H1 (cell line): ENCODE measurements at regions not wholly inside any gene's neighbourhood (a gene's known extent, or its start where the extent isn't known, plus 50 kb on each side); places are given as distances from the start of the nearest gene placed in this dataset.

ENCODE experiments used
- CTCF ChIA-PET: fragments of 300-600 bp; sonication (Branson Sonifier 250); formaldehyde crosslinking; loops from one replicate; lab custom pipeline; 2021; ENCODE audit not compliant: partially characterized antibody; lab: Charles Lee
- POLR2A ChIA-PET: fragments of 300-600 bp; sonication (Branson Sonifier 250); formaldehyde crosslinking; loops from one replicate; lab custom pipeline; 2021; ENCODE audit warnings: inconsistent platforms; ENCODE audit not compliant: partially characterized antibody; lab: Charles Lee
- DNase-seq, 2 experiments: peaks; one replicate each; pipeline versions ENCODE4 v3.0.0 to v3.0.0-alpha.2; 2010 to 2022; ENCODE audit warnings: low spot score in 2 of 2, low read depth in 1 of 2, mixed read lengths in 1 of 2
- FAIRE-seq: peaks from 2 replicates; lab custom pipeline; 2011; peaks lifted over from hg19 to GRCh38; lab: Jason Lieb, UNC
- H2AFZ ChIP-seq: 2 replicates; pipeline ENCODE4 v1.8.1; 2012; ENCODE audit warnings: low read length, inconsistent platforms
- H2AK5ac ChIP-seq: 2 replicates; pipeline ENCODE4 v1.6.1; 2013; ENCODE audit warnings: low read depth, low read length
- H2BK120ac ChIP-seq: replicated peaks from 2 replicates; pipeline ENCODE3; 2013; ENCODE audit warnings: low read depth, low read length, inconsistent platforms
- H2BK12ac ChIP-seq: 2 replicates; pipeline ENCODE4 v1.6.1; 2013; ENCODE audit warnings: low read depth, low read length
- H2BK15ac ChIP-seq: 2 replicates; pipeline ENCODE4 v1.6.1; 2013; ENCODE audit warnings: low read length
- H2BK20ac ChIP-seq: 2 replicates; pipeline ENCODE4 v1.6.1; 2013; ENCODE audit warnings: low read length
- H2BK5ac ChIP-seq: 2 replicates; pipeline ENCODE4 v1.6.1; 2013; ENCODE audit warnings: low read depth, low read length
- H3K14ac ChIP-seq: 2 replicates; pipeline ENCODE4 v1.6.1; 2013; ENCODE audit warnings: inconsistent platforms; ENCODE audit not compliant: insufficient read length
- H3K18ac ChIP-seq: 2 replicates; pipeline ENCODE4 v1.6.1; 2013; ENCODE audit warnings: low read length; ENCODE audit errors: extremely low read depth
- H3K23ac ChIP-seq: 2 replicates; pipeline ENCODE4 v1.6.1; 2013; ENCODE audit warnings: inconsistent platforms; ENCODE audit not compliant: insufficient read length
- H3K23me2 ChIP-seq: 2 replicates; pipeline ENCODE4 v1.6.1; 2013; ENCODE audit warnings: low read depth, low read length
- H3K27ac ChIP-seq: 2 replicates; pipeline ENCODE4 v1.6.1; 2011; ENCODE audit warnings: low read depth, low read length, inconsistent platforms
- H3K27me3 ChIP-seq, 4 experiments: replicated peaks in 1 of 4; 1 replicate in 1 of 4; 2 replicates in 3 of 4; pipeline versions ENCODE4 v1.6.1 to v1.8.1; 2011 to 2013; ENCODE audit warnings: low read length in 3 of 4, mild to moderate bottlenecking in 3 of 4, inconsistent platforms in 2 of 4, mixed read lengths in 2 of 4, moderate library complexity in 1 of 4; ENCODE audit not compliant: control insufficient read depth in 3 of 4, insufficient read depth in 3 of 4; ENCODE audit errors: extremely low read depth in 1 of 4
- H3K36me3 ChIP-seq, 4 experiments: 2 replicates each; pipeline versions ENCODE4 v1.6.1 to v1.8.1; 2011 to 2013; ENCODE audit warnings: mild to moderate bottlenecking in 4 of 4, low read length in 3 of 4, moderate library complexity in 2 of 4, control low read depth in 1 of 4, inconsistent platforms in 1 of 4; ENCODE audit not compliant: insufficient read depth in 4 of 4, control insufficient read depth in 2 of 4
- H3K4ac ChIP-seq: replicated peaks from 2 replicates; pipeline ENCODE3; 2013; ENCODE audit warnings: low read length, low read depth, mixed read lengths, inconsistent platforms; ENCODE audit not compliant: insufficient read length
- H3K4me1 ChIP-seq, 4 experiments: replicated peaks in 1 of 4; 1 replicate in 1 of 4; 2 replicates in 3 of 4; pipeline versions ENCODE4 v1.6.1 to v1.8.1; 2011 to 2013; ENCODE audit warnings: low read length in 3 of 4, inconsistent platforms in 2 of 4, mixed read lengths in 1 of 4; ENCODE audit not compliant: insufficient read depth in 4 of 4, control insufficient read depth in 3 of 4
- H3K4me2 ChIP-seq, 2 experiments: 2 replicates each; pipeline versions ENCODE4 v1.6.1 to v1.8.1; 2011 to 2013; ENCODE audit warnings: low read depth in 2 of 2, low read length in 2 of 2, control low read depth in 1 of 2, inconsistent platforms in 1 of 2, mild to moderate bottlenecking in 1 of 2; ENCODE audit not compliant: insufficient read depth in 1 of 2
- H3K4me3 ChIP-seq, 4 experiments: fragments of 200-600, 300-600 bp in 1 of 4; sonication (generic), shearing (Covaris generic), sonication (Bioruptor Twin) in 1 of 4; 2 replicates each; pipeline versions ENCODE4 v1.5.1 to v1.8.1; 2011 to 2016; ENCODE audit warnings: low read length in 4 of 4, low read depth in 3 of 4, control low read depth in 2 of 4, inconsistent platforms in 2 of 4, mild to moderate bottlenecking in 2 of 4, mixed read lengths in 1 of 4, moderate library complexity in 1 of 4; ENCODE audit not compliant: insufficient read depth in 2 of 4; ENCODE audit errors: extremely low read depth in 1 of 4
- H3K56ac ChIP-seq: replicated peaks from 2 replicates; pipeline ENCODE3; 2013; ENCODE audit warnings: low read depth, mild to moderate bottlenecking, mixed read lengths, low read length, inconsistent platforms; ENCODE audit not compliant: insufficient read length
- H3K79me1 ChIP-seq: 2 replicates; pipeline ENCODE4 v1.6.1; 2013; ENCODE audit warnings: low read depth, low read length, control low read depth
- H3K79me2 ChIP-seq, 2 experiments: 2 replicates each; pipeline versions ENCODE4 v1.6.1 to v1.8.1; 2012 to 2013; ENCODE audit warnings: low read length in 2 of 2, mild to moderate bottlenecking in 2 of 2, inconsistent platforms in 1 of 2; ENCODE audit not compliant: insufficient read depth in 2 of 2, control insufficient read depth in 1 of 2
- H3K9ac ChIP-seq, 4 experiments: replicated peaks in 1 of 4; 1 replicate in 1 of 4; 2 replicates in 3 of 4; pipeline versions ENCODE4 v1.6.1 to v1.8.1; 2011 to 2013; ENCODE audit warnings: low read depth in 3 of 4, low read length in 3 of 4, control low read depth in 2 of 4, mild to moderate bottlenecking in 2 of 4, moderate library complexity in 2 of 4, inconsistent platforms in 1 of 4; ENCODE audit errors: extremely low read depth in 1 of 4
- H3K9me3 ChIP-seq, 2 experiments: 2 replicates each; pipeline versions ENCODE4 v1.6.1 to v1.8.1; 2012 to 2013; ENCODE audit warnings: mild to moderate bottlenecking in 2 of 2, moderate library complexity in 2 of 2, control low read depth in 1 of 2, inconsistent platforms in 1 of 2, low read depth in 1 of 2, low read length in 1 of 2, mixed read lengths in 1 of 2; ENCODE audit not compliant: insufficient read depth in 2 of 2
- H4K20me1 ChIP-seq, 2 experiments: replicated peaks in 1 of 2; 2 replicates each; pipeline versions ENCODE3 to v1.8.1; 2011 to 2013; ENCODE audit warnings: inconsistent platforms in 2 of 2, low read length in 2 of 2, mild to moderate bottlenecking in 1 of 2; ENCODE audit not compliant: insufficient read depth in 2 of 2, control insufficient read depth in 1 of 2
- H4K5ac ChIP-seq: 2 replicates; pipeline ENCODE4 v1.6.1; 2013; ENCODE audit warnings: low read length, low read depth, mixed read lengths, inconsistent platforms; ENCODE audit not compliant: insufficient read length
- H4K8ac ChIP-seq: 2 replicates; pipeline ENCODE4 v1.8.0; 2013; ENCODE audit warnings: mild to moderate bottlenecking, moderate library complexity, low read length, inconsistent platforms; ENCODE audit not compliant: insufficient read depth; ENCODE audit errors: extremely low read depth
- H4K91ac ChIP-seq: replicated peaks from 2 replicates; pipeline ENCODE3; 2013; ENCODE audit warnings: low read length, mixed read lengths, inconsistent platforms; ENCODE audit not compliant: insufficient read length
- WGBS, 2 experiments: shearing (Covaris generic) in 1 of 2; methylation state at CpG; one replicate each; pipeline versions ENCODE4 v1.1.6 to v1.1.7; 2013 to 2015; ENCODE audit warnings: low lambda C conversion rate in 2 of 2, mixed read lengths in 2 of 2, inconsistent platforms in 1 of 2, low coverage in 1 of 2, missing lambda C conversion rate in 1 of 2; ENCODE audit not compliant: insufficient replicate concordance in 2 of 2, insufficient coverage in 1 of 2, insufficient read length in 1 of 2; ENCODE audit errors: extremely low coverage in 1 of 2, missing lambda C conversion rate in 1 of 2; 5-methylcytosine and 5-hydroxymethylcytosine counted together
- TF ChIP-seq, protein P1 (sequence below): IDR thresholded peaks from 2 replicates; pipeline ENCODE4 v1.6.1; 2012; ENCODE audit warnings: inconsistent platforms

DNA sequence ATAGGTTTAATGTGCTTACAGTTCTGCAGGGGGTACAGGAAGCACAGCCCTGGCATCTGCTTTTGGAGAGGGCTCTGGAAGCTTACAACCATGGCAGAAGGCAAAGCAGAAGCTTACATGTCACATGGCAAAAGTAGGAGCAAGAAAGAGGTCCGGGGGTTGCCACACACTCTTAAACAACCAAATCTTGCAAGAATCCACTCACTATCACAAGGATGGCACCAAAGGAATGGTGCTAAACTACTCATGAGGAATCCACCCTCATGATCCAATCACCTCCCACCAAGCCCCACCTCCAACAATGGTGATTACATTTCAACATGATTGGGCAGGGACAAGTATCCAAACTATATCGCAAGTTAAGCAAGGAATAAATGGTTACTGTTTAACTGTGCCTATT lies 255.8 kb upstream of the AVPR1A start:
- Histone ChIP-seq H3K56ac (no peak overlapping the region), H2BK12ac (no peak overlapping the region), H3K14ac (no peak overlapping the region), H3K36me3 (no peaks in the 10 kb centered on the region), H3K4me1 (no peaks in the 10 kb centered on the region), H4K91ac (no peak overlapping the region), H2BK20ac (no peak overlapping the region), H3K23me2 (no peaks in the 10 kb centered on the region), H3K4ac (no peak overlapping the region), H4K8ac (no peak overlapping the region), H3K4me3 (no peak overlapping the region), H3K79me1 (no peaks in the 10 kb centered on the region), H2AK5ac (no peak overlapping the region), H4K5ac (no peak overlapping the region), H3K9me3 (no peaks in the 10 kb centered on the region), H3K23ac (no peak overlapping the region), H2BK120ac (no peak overlapping the region), H3K4me2 (no peak overlapping the region), H3K79me2 (no peaks in the 10 kb centered on the region), H3K27ac (no peak overlapping the region), H3K18ac (no peak overlapping the region), H4K20me1 (no peaks in the 10 kb centered on the region), H3K9ac (no peak overlapping the region), H2AFZ (no peak overlapping the region), H2BK15ac (no peak overlapping the region), H3K27me3 (no peaks in the 10 kb centered on the region), H2BK5ac (no peak overlapping the region)
- CTCF ChIA-PET = no interaction called here
- no peak for FAIRE-seq
- no peak for DNase-seq
- POLR2A ChIA-PET = no interaction called here
- WGBS, 2 experiments = 91% methylated on average over 2 of the region's 2 CpGs; no CpG with 5 or more reads in 1 of the 2 experiments
- TF ChIP-seq, protein P1, sequence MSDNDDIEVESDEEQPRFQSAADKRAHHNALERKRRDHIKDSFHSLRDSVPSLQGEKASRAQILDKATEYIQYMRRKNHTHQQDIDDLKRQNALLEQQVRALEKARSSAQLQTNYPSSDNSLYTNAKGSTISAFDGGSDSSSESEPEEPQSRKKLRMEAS = no peak
